Gastroesophageal sphincter (tissue), 4 donors: ENCODE measurements at regions not wholly inside any gene's neighbourhood (a gene's known extent, or its start where the extent isn't known, plus 50 kb on each side); places are given as distances from the start of the nearest gene placed in this dataset.
"Not testable (repeated sequence)": the region's sequence is repeated elsewhere in the genome, so short reads cannot be mapped to it uniquely, and the experiment has no call there.

Experiments used
- ATAC-seq: fragments of 150-250 bp; one replicate; pipeline ENCODE4 v1.9.1; 2016; ENCODE audit warnings: mild to moderate bottlenecking, moderate library complexity
- H3K27ac ChIP-seq, 4 donors: fragments of 200-600 bp; sonication (generic) in 3 of 4; 1 replicate in 3 of 4; 2 replicates in 1 of 4; pipeline ENCODE4 v1.5.1; 2016 to 2019
- H3K27me3 ChIP-seq: fragments of 200-600 bp; sonication (generic); one replicate; pipeline ENCODE4 v1.5.1; 2019
- H3K36me3 ChIP-seq, 2 donors: fragments of 200-600 bp; sonication (generic); one replicate each; pipeline ENCODE4 v1.5.1; 2019; ENCODE audit warnings: control low read depth in 1 of 2
- H3K4me1 ChIP-seq, 3 donors: fragments of 200-600 bp; sonication (generic); 1 replicate in 2 of 3; 2 replicates in 1 of 3; pipeline ENCODE4 v1.5.1; 2016 to 2019; ENCODE audit warnings: control low read depth in 2 of 3
- H3K4me3 ChIP-seq, 2 donors: fragments of 200-600 bp; sonication (generic); one replicate each; pipeline ENCODE4 v1.5.1; 2019; ENCODE audit warnings: mild to moderate bottlenecking in 1 of 2, moderate library complexity in 1 of 2
- H3K9me3 ChIP-seq, 3 donors: fragments of 200-600 bp; sonication (generic); one replicate each; pipeline ENCODE4 v1.5.1; 2017 to 2019; ENCODE audit warnings: control low read depth in 2 of 3
- EP300 ChIP-seq: sonication (generic); formaldehyde crosslinking; IDR thresholded peaks from one replicate; pipeline ENCODE4 v1.6.1; 2017; ENCODE audit warnings: antibody characterized with exemption, mild to moderate bottlenecking
- POLR2A ChIP-seq, 2 donors: fragments of 450-650 bp; IDR thresholded peaks; one replicate each; pipeline ENCODE4 v1.6.1; 2017; ENCODE audit warnings: antibody characterized with exemption in 2 of 2, mild to moderate bottlenecking in 2 of 2, moderate library complexity in 1 of 2
- POLR2AphosphoS5 ChIP-seq: sonication (generic); formaldehyde crosslinking; IDR thresholded peaks from one replicate; pipeline ENCODE4 v1.6.1; 2017; ENCODE audit warnings: antibody characterized with exemption
- WGBS, 2 donors: methylation state at CpG; one replicate each; pipeline ENCODE4 v1.1.5; 2018; ENCODE audit warnings: low coverage in 1 of 2; 5-methylcytosine and 5-hydroxymethylcytosine counted together
- TF ChIP-seq, protein P1 (sequence below), 4 experiments: fragments of 200-600 bp in 2 of 4; fragments of 450-650 bp in 2 of 4; sonication (generic) in 1 of 4; IDR thresholded peaks; one replicate each; pipeline ENCODE4 v1.5.1; 2017 to 2019; ENCODE audit warnings: antibody characterized with exemption in 4 of 4, mild to moderate bottlenecking in 2 of 4, moderate library complexity in 2 of 4

DNA sequence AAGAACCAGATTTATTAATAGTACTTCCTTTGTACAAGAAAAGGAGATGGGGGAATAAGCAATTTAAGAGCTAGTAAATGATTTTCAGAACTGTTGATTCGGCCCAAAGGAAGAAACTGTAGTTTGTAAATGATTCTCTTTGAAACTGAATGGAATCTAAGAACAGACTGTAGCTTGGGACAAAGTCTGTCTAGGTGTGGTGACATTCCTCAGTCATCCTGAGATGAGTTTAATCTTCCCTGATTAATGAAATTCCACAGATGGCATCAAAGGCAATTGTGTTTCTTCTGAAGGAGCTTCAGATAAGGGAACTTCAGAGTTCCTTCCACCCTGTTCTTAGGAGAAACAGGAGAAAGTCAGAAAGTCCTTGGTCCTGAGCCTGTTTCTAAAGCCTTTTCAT is 2095.9 kb downstream of the LRRC4C start:
- no peak overlapping the region for H3K4me3 ChIP-seq
- TF ChIP-seq POLR2A (IDR thresholded peaks at IDR 0.05) (no peak), POLR2AphosphoS5 (no peak), EP300 (no peak)
- TF ChIP-seq, protein P1, sequence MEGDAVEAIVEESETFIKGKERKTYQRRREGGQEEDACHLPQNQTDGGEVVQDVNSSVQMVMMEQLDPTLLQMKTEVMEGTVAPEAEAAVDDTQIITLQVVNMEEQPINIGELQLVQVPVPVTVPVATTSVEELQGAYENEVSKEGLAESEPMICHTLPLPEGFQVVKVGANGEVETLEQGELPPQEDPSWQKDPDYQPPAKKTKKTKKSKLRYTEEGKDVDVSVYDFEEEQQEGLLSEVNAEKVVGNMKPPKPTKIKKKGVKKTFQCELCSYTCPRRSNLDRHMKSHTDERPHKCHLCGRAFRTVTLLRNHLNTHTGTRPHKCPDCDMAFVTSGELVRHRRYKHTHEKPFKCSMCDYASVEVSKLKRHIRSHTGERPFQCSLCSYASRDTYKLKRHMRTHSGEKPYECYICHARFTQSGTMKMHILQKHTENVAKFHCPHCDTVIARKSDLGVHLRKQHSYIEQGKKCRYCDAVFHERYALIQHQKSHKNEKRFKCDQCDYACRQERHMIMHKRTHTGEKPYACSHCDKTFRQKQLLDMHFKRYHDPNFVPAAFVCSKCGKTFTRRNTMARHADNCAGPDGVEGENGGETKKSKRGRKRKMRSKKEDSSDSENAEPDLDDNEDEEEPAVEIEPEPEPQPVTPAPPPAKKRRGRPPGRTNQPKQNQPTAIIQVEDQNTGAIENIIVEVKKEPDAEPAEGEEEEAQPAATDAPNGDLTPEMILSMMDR (IDR thresholded peaks at IDR 0.05): no peak
- no peak for ATAC-seq
- H3K36me3 ChIP-seq: no peaks in the 10 kb centered on the region
- no peaks in the 10 kb centered on the region for H3K4me1 ChIP-seq
- no peak overlapping the region for H3K27ac ChIP-seq
- no peaks in the 10 kb centered on the region for H3K9me3 ChIP-seq
- 62 to 71% methylated on average over 1 of the region's 1 CpG for WGBS, 2 donors
- no peaks in the 10 kb centered on the region for H3K27me3 ChIP-seq

DNA sequence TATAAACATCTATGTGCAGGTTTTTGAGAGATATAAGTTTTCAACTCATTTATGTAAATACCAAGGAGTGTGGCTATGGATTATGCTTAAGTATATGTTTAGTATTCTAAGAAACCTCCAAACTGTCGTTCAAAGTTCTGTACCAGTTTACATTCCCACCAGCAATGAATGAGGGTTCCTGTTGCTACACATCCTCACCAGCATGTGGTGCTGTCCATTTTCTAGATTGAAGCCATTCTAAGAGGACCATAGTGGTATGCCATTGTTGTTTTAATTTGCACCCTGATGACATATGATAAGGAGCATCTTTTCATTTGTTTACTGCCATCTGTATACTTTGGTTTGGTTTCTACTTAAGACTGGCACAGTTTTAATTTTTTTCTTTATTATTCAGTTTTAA is 2097.9 kb downstream of the LRRC4C start:
- Histone ChIP-seq H3K36me3 (no peaks in the 10 kb centered on the region), H3K4me1 (no peaks in the 10 kb centered on the region), H3K27ac (no peak overlapping the region), H3K4me3 (no peak overlapping the region), H3K27me3 (no peaks in the 10 kb centered on the region), H3K9me3 (no peaks in the 10 kb centered on the region)
- no peak for ATAC-seq
- 63 to 75% methylated on average over 1 of the region's 1 CpG for WGBS, 2 donors
- TF ChIP-seq POLR2A (IDR thresholded peaks at IDR 0.05) (no peak), EP300 (no peak), POLR2AphosphoS5 (no peak)
- TF ChIP-seq, protein P1 (IDR thresholded peaks at IDR 0.05): no peak

DNA sequence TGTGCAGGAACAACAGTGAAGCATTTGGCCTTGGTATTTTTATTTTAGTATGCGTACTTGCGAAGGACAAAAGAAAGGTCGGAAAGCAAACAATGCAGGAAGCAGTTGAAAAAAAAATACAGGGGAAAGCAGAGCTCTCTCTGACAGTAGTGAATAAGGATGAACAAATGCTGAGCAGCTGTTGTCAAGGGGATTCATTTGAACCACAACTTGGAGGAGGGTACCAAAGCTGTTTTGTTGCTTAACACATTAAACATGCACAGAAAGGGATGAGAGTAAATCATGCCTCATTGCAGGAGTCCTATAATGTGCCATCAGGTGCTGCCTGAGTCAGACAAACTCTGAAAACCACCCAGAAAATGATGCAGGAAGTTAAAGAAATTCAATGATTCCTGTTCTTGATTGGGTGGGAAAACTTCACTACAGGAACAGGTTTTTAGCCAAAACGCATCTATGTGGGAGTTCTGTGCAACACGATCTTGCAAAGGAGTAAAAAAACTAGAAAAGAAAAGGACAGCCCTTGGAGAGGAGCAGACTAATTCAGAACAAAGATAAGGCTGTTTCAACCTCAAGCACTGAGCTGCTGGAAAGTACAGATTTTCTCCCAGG is 2113.5 kb downstream of the LRRC4C start:
- no peak overlapping the region for H3K27ac ChIP-seq
- H3K4me3 ChIP-seq: no peak overlapping the region
- ATAC-seq: no peak
- no peaks in the 10 kb centered on the region for H3K27me3 ChIP-seq
- no peaks in the 10 kb centered on the region for H3K9me3 ChIP-seq
- H3K36me3 ChIP-seq: no peaks in the 10 kb centered on the region
- H3K4me1 ChIP-seq: no peaks in the 10 kb centered on the region
- 37 to 44% methylated on average over 4 to 5 of the region's 5 CpGs for WGBS, 2 donors
- TF ChIP-seq EP300 (no peak), POLR2A (IDR thresholded peaks at IDR 0.05) (no peak), POLR2AphosphoS5 (no peak)
- TF ChIP-seq, protein P1 (IDR thresholded peaks at IDR 0.05): no peak

DNA sequence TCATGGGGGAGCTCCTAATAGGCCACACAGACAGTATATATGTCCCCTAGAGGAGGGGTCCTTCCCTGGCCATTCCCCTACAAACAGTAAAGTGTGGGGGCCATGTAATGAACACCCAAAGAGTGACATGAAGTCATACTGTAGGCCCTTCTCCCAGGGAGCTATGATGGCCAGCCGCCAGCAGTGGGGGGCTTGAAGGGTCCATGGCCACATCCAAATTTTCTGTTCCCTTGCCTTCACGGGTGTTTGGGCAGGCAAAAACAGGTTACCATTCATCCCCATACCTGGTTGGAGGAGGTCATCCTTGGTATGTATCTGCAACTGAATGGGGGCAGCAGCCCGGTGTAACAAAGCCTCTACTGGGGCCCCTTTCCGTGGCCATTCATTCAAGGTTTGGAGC is 2118.0 kb downstream of the LRRC4C start:
- Histone ChIP-seq H3K27ac (no peak overlapping the region), H3K4me1 (no peaks in the 10 kb centered on the region), H3K36me3 (no peaks in the 10 kb centered on the region), H3K27me3 (no peaks in the 10 kb centered on the region), H3K9me3 (no peaks in the 10 kb centered on the region), H3K4me3 (no peak overlapping the region)
- ATAC-seq: no peak
- WGBS, 2 donors: 100% methylated on average over 2 of the region's 4 CpGs; no CpG with 5 or more reads in 1 of the 2 donors
- TF ChIP-seq EP300 (no peak), POLR2AphosphoS5 (no peak)
- TF ChIP-seq, protein P1 (IDR thresholded peaks at IDR 0.05): no peak

DNA sequence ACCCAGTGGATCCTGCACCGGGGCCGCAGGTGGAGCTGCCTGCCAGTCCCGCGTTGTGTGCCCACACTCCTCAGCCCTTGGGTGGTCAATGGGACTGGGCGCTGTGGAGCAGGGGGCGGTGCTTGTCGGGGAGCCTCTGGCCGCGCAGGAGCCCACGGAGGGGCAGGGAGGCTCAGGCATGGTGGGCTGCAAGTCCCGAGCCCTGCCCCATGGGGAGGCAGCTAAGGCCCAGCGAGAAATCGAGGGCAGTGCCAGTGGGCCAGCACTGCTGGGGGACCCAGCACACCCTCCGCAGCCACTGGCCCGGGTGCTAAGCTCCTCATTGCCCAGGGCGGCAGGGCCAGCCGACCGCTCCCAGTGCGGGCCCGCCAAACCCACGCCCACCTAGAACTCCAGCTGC is 2126.4 kb downstream of the LRRC4C start:
- H3K4me3 ChIP-seq, H3K27me3 ChIP-seq, H3K27ac ChIP-seq, H3K4me1 ChIP-seq, H3K9me3 ChIP-seq, H3K36me3 ChIP-seq, ATAC-seq: not testable (repeated sequence)
- 93% methylated on average over 3 of the region's 21 CpGs; no CpG with 5 or more reads in 1 of the 2 donors for WGBS, 2 donors
